H9 (cell line): ENCODE measurements at regions not wholly inside any gene's neighbourhood (a gene's known extent, or its start where the extent isn't known, plus 50 kb on each side); places are given as distances from the start of the nearest gene placed in this dataset.

Source experiments
- DNase-seq: peaks from one replicate; pipeline ENCODE4 v3.0.0-alpha.2; 2017
- H2AFZ ChIP-seq: one replicate; pipeline ENCODE4 v1.6.1; 2013; ENCODE audit warnings: mild to moderate bottlenecking, low read length, control low read depth, moderate library complexity
- H2AK5ac ChIP-seq: 2 replicates; pipeline ENCODE4 v1.6.1; 2013; ENCODE audit warnings: low read length, control low read depth, mixed read lengths; ENCODE audit not compliant: insufficient read length
- H2BK120ac ChIP-seq: one replicate; pipeline ENCODE4 v1.6.1; 2013; ENCODE audit warnings: low read depth, mild to moderate bottlenecking, low read length, control low read depth, inconsistent platforms; ENCODE audit not compliant: poor library complexity, severe bottlenecking
- H2BK12ac ChIP-seq: 2 replicates; pipeline ENCODE4 v1.6.1; 2013; ENCODE audit warnings: low read length, control low read depth, mixed read lengths, low read depth; ENCODE audit not compliant: insufficient read length
- H2BK15ac ChIP-seq: 2 replicates; pipeline ENCODE4 v1.6.1; 2013; ENCODE audit warnings: low read depth, low read length, control low read depth
- H2BK20ac ChIP-seq: one replicate; pipeline ENCODE4 v1.6.1; 2013; ENCODE audit warnings: low read depth, mild to moderate bottlenecking, low read length, control low read depth, inconsistent platforms; ENCODE audit not compliant: poor library complexity, severe bottlenecking
- H2BK5ac ChIP-seq: 2 replicates; pipeline ENCODE4 v1.6.1; 2013; ENCODE audit warnings: low read length, control low read depth, mixed read lengths; ENCODE audit not compliant: insufficient read length
- H3K14ac ChIP-seq: 2 replicates; pipeline ENCODE4 v1.6.1; 2013; ENCODE audit warnings: low read length, control low read depth; ENCODE audit not compliant: insufficient read depth
- H3K18ac ChIP-seq: 2 replicates; pipeline ENCODE4 v1.6.1; 2013; ENCODE audit warnings: low read depth, mild to moderate bottlenecking, mixed read lengths, low read length, control low read depth; ENCODE audit not compliant: insufficient read length
- H3K23ac ChIP-seq: 2 replicates; pipeline ENCODE4 v1.6.1; 2013; ENCODE audit warnings: low read length, control low read depth, mixed read lengths, low read depth; ENCODE audit not compliant: insufficient read length
- H3K23me2 ChIP-seq: 2 replicates; pipeline ENCODE4 v1.6.1; 2013; ENCODE audit warnings: low read depth, mild to moderate bottlenecking, mixed read lengths, low read length, control low read depth; ENCODE audit not compliant: insufficient read length, poor library complexity, severe bottlenecking
- H3K27ac ChIP-seq: 2 replicates; pipeline ENCODE4 v1.5.1; 2013; ENCODE audit warnings: low read length, control low read depth, mixed read lengths, low read depth; ENCODE audit not compliant: insufficient read length
- H3K27me3 ChIP-seq: 2 replicates; pipeline ENCODE4 v1.6.1; 2013; ENCODE audit warnings: low read length, control low read depth, inconsistent platforms; ENCODE audit not compliant: insufficient read depth
- H3K4ac ChIP-seq: 2 replicates; pipeline ENCODE4 v1.6.1; 2013; ENCODE audit warnings: low read depth, mild to moderate bottlenecking, control low read depth, inconsistent platforms, low read length, moderate library complexity
- H3K4me1 ChIP-seq: 2 replicates; pipeline ENCODE4 v1.6.1; 2013; ENCODE audit warnings: low read length, control low read depth, inconsistent platforms; ENCODE audit not compliant: insufficient read depth
- H3K4me2 ChIP-seq: 2 replicates; pipeline ENCODE4 v1.6.1; 2013; ENCODE audit warnings: low read length, control low read depth, mixed read lengths; ENCODE audit not compliant: insufficient read length, insufficient read depth
- H3K56ac ChIP-seq: 2 replicates; pipeline ENCODE4 v1.6.1; 2013; ENCODE audit warnings: low read depth, mild to moderate bottlenecking, mixed read lengths, low read length, control low read depth; ENCODE audit not compliant: insufficient read length
- H3K79me1 ChIP-seq: 2 replicates; pipeline ENCODE4 v1.6.1; 2013; ENCODE audit warnings: low read depth, mild to moderate bottlenecking, moderate library complexity, low read length, control low read depth, inconsistent platforms; ENCODE audit not compliant: insufficient read depth, poor library complexity, severe bottlenecking
- H3K79me2 ChIP-seq: 2 replicates; pipeline ENCODE4 v1.6.1; 2013; ENCODE audit warnings: low read length, control low read depth, inconsistent platforms; ENCODE audit not compliant: insufficient read depth
- H3K9ac ChIP-seq: 2 replicates; pipeline ENCODE4 v1.6.1; 2013; ENCODE audit warnings: low read length, control low read depth, mixed read lengths; ENCODE audit not compliant: insufficient read length; ENCODE audit errors: extremely low read depth
- H3K9me3 ChIP-seq: one replicate; pipeline ENCODE4 v1.6.1; 2013; ENCODE audit warnings: low read depth, low read length, inconsistent platforms; ENCODE audit not compliant: control insufficient read depth
- H3T11ph ChIP-seq: one replicate; pipeline ENCODE4 v1.6.1; 2013; ENCODE audit warnings: mild to moderate bottlenecking, low read length, control low read depth, inconsistent platforms
- H4K20me1 ChIP-seq: one replicate; pipeline ENCODE4 v1.6.1; 2013; ENCODE audit not compliant: control insufficient read depth, insufficient read length, insufficient read depth
- H4K5ac ChIP-seq: 2 replicates; pipeline ENCODE4 v1.6.1; 2013; ENCODE audit warnings: low read depth, mild to moderate bottlenecking, mixed read lengths, low read length, control low read depth; ENCODE audit not compliant: insufficient read length
- H4K8ac ChIP-seq: replicated peaks from 2 replicates; pipeline ENCODE4 v1.6.1; 2013; ENCODE audit warnings: low read length, control low read depth, mixed read lengths, low read depth; ENCODE audit not compliant: insufficient read length
- H4K91ac ChIP-seq: 2 replicates; pipeline ENCODE4 v1.6.1; 2013; ENCODE audit warnings: low read depth, mild to moderate bottlenecking, moderate library complexity, mixed read lengths, low read length, control low read depth; ENCODE audit not compliant: insufficient read length
- H3K27ac Mint-ChIP-seq, 3 experiments: 2 replicates in 2 of 3; 3 replicates in 1 of 3; pipeline ENCODE4 v1.8.0; 2020 to 2021; ENCODE audit warnings: mixed read lengths in 3 of 3, mild to moderate bottlenecking in 1 of 3, moderate library complexity in 1 of 3
- H3K27me3 Mint-ChIP-seq: 2 replicates; pipeline ENCODE4 v1.8.0; 2021; ENCODE audit warnings: low read depth, mild to moderate bottlenecking, moderate library complexity, mixed read lengths
- H3K36me3 Mint-ChIP-seq, 3 experiments: 2 replicates in 2 of 3; 3 replicates in 1 of 3; pipeline ENCODE4 v1.8.0; 2020 to 2021; ENCODE audit warnings: low read depth in 3 of 3, mixed read lengths in 3 of 3; ENCODE audit not compliant: insufficient read depth in 1 of 3
- H3K4me1 Mint-ChIP-seq, 2 experiments: 2 replicates each; pipeline ENCODE4 v1.8.0; 2020; ENCODE audit warnings: mixed read lengths in 2 of 2
- H3K4me3 Mint-ChIP-seq, 2 experiments: 2 replicates in 1 of 2; 3 replicates in 1 of 2; pipeline ENCODE4 v1.8.0; 2020 to 2021; ENCODE audit warnings: mild to moderate bottlenecking in 2 of 2, mixed read lengths in 2 of 2, moderate library complexity in 1 of 2
- H3K9me3 Mint-ChIP-seq, 2 experiments: 2 replicates in 1 of 2; 3 replicates in 1 of 2; pipeline ENCODE4 v1.8.0; 2020; ENCODE audit warnings: mild to moderate bottlenecking in 2 of 2, mixed read lengths in 2 of 2, moderate library complexity in 1 of 2
- WGBS: extraction: QIAGEN DNeasy Blood & Tissue Kit; methylation state at CpG from one replicate; pipeline ENCODE4 v1.1.7; 2013; ENCODE audit warnings: missing lambda C conversion rate, low lambda C conversion rate, mixed read lengths; ENCODE audit not compliant: insufficient read length; ENCODE audit errors: extremely low coverage; 5-methylcytosine and 5-hydroxymethylcytosine counted together
- TF ChIP-seq, protein P1 (sequence below): fragments of 200-600 bp; sonication (generic); conservative IDR thresholded peaks from 3 replicates; pipeline ENCODE4 v1.8.0; 2021; ENCODE audit warnings: antibody characterized with exemption, mild to moderate bottlenecking

DNA sequence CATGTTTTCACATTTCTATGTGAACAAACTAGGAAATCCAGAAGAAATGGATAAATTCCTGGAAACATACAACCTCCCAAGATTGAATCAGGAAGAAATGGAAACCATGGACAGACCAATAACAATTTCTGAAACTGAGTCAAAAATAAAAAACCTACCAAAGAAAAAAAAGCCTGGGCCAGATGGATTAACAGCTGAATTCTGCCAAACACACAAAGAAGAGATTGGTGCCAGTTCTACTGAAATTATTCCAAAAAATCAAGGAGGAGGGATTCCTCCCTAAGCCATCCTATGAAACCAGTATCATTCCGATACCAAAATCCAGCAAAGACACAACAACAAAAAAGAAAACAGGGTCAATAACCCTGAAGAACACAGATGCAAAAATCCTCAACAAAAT, 166.9 kb upstream of the FBXL7 start:
- Histone ChIP-seq H3T11ph (no peak overlapping the region), H2BK5ac (no peak overlapping the region), H3K23me2 (no peaks in the 10 kb centered on the region), H3K4me1 (no peaks in the 10 kb centered on the region), H3K23ac (no peak overlapping the region), H3K79me2 (no peaks in the 10 kb centered on the region), H2BK120ac (no peak overlapping the region), H2AK5ac (no peak overlapping the region), H3K56ac (no peak overlapping the region), H3K27ac (no peak overlapping the region), H4K91ac (no peak overlapping the region), H3K4ac (no peak overlapping the region), H3K14ac (no peak overlapping the region), H2BK12ac (no peak overlapping the region), H2AFZ (no peak overlapping the region), H3K9ac (no peak overlapping the region), H3K27me3 (no peaks in the 10 kb centered on the region), H3K4me2 (no peak overlapping the region), H2BK15ac (no peak overlapping the region), H4K5ac (no peak overlapping the region), H3K18ac (no peak overlapping the region), H4K20me1 (no peaks in the 10 kb centered on the region), H2BK20ac (no peak overlapping the region), H4K8ac (no peak overlapping the region), H3K9me3 (no peaks in the 10 kb centered on the region), H3K79me1 (no peaks in the 10 kb centered on the region)
- no CpG with 5 or more reads among the region's 1 CpG for WGBS
- peaks cover 0 to 5% of the 10 kb centered on the region in 2 experiments; a peak in 2 of 4 replicates for H3K4me1 Mint-ChIP-seq
- no peaks in the 10 kb centered on the region for H3K9me3 Mint-ChIP-seq
- no peaks in the 10 kb centered on the region for H3K27me3 Mint-ChIP-seq
- H3K36me3 Mint-ChIP-seq: no peaks in the 10 kb centered on the region
- no peak for DNase-seq
- no peak overlapping the region for H3K27ac Mint-ChIP-seq
- TF ChIP-seq, protein P1, sequence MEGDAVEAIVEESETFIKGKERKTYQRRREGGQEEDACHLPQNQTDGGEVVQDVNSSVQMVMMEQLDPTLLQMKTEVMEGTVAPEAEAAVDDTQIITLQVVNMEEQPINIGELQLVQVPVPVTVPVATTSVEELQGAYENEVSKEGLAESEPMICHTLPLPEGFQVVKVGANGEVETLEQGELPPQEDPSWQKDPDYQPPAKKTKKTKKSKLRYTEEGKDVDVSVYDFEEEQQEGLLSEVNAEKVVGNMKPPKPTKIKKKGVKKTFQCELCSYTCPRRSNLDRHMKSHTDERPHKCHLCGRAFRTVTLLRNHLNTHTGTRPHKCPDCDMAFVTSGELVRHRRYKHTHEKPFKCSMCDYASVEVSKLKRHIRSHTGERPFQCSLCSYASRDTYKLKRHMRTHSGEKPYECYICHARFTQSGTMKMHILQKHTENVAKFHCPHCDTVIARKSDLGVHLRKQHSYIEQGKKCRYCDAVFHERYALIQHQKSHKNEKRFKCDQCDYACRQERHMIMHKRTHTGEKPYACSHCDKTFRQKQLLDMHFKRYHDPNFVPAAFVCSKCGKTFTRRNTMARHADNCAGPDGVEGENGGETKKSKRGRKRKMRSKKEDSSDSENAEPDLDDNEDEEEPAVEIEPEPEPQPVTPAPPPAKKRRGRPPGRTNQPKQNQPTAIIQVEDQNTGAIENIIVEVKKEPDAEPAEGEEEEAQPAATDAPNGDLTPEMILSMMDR: no peak
- H3K4me3 Mint-ChIP-seq: no peak overlapping the region
